ENCODE measurements at regions not wholly inside any gene's neighbourhood (a gene's known extent, or its start where the extent isn't known, plus 50 kb on each side); places are given as distances from the start of the nearest gene placed in this dataset.

GRCh38 chr11:10379426-10379825 lies 74.6 kb downstream of the ADM start:
- TF ChIP-seq CTCF (IDR thresholded peaks at IDR 0.05; ENCODE audit: low read depth, low read length, poor library complexity, severe bottlenecking) (no peak), EZH2phosphoT487 (IDR thresholded peaks at IDR 0.05; ENCODE audit: borderline replicate concordance, low read length) (no peak)
